ENCODE measurements at regions not wholly inside any gene's neighbourhood (a gene's known extent, or its start where the extent isn't known, plus 50 kb on each side); places are given as distances from the start of the nearest gene placed in this dataset.

DNA sequence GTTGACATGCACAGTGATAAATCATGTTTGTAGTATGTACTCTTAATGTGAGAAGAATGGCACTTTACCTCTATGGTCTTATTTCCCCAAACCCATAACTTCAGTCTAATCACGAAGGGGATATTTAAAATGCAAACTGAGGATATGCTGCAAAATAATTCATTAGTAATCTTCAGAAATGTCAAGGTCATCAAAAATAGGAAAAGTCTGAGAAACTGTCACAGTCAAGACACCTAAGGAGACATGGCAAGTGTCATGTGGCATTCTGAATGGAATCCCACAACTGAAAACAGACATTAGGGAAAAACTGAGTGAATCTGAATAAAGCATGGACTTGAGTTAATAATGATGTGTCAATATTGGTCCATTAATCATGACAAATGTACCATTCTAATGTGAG, 605.5 kb upstream of the ANKRD30A start:
- TF ChIP-seq CTCF (IDR thresholded peaks at IDR 0.05 in 2 of 3, conservative IDR thresholded peaks at IDR 0.05 in 1 of 3; ENCODE audit: borderline replicate concordance in 1 of 3, insufficient read depth in 1 of 3, low read depth in 2 of 3, low read length in 2 of 3) = no peak
- TF ChIP-seq ZNF274 (IDR thresholded peaks at IDR 0.05; ENCODE audit: low read depth, low read length) = no peak
- TF ChIP-seq RAD21 (IDR thresholded peaks at IDR 0.05; ENCODE audit: low read depth) = no peak
- no peak for TF ChIP-seq POLR2A (IDR thresholded peaks at IDR 0.05; ENCODE audit: borderline replicate concordance, extremely low read depth, insufficient read depth, insufficient read length)
- no peak for TF ChIP-seq YY1 (IDR thresholded peaks at IDR 0.05; ENCODE audit: extremely low read depth, insufficient replicate concordance, low read depth, low read length)
- no peak for TF ChIP-seq FOSL1 (IDR thresholded peaks at IDR 0.05; ENCODE audit: low read depth)
- TF ChIP-seq CEBPB (IDR thresholded peaks at IDR 0.05; ENCODE audit: low read depth) = no peak
